ENCODE measurements at regions not wholly inside any gene's neighbourhood (a gene's known extent, or its start where the extent isn't known, plus 50 kb on each side); places are given as distances from the start of the nearest gene placed in this dataset.

DNA sequence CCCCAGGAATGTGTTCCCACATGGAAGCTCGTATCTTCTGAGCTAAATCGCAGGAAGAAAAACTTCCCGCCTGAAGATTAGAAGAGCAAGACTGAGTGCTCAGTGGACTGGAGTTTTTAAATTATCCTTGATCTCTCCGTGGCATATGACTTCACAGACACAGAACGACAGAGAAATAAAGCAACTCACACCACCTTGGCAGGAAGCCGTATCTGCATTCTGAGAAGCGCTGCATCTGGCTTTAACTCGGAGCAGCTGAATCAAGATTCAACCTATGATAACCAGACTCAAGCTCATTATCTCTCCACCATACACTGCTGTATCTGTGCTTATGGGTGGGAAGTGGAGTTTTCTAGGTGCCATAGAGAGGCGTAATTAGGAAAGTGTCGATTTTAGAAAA is 1482.7 kb downstream of the AACS start:
- no peak overlapping the region for H3K4me3 ChIP-seq
- peak overlapping the region; percentile 66; the same call in 1 of the 2 replicates for H2AFZ ChIP-seq
- H3K9me2 ChIP-seq (ENCODE audit: insufficient read depth): no peaks in the 10 kb centered on the region
- no peaks in the 10 kb centered on the region for H3K27me3 ChIP-seq (ENCODE audit: insufficient read depth)
- H4K20me1 ChIP-seq (replicated peaks; ENCODE audit: insufficient read depth): no peaks in the 10 kb centered on the region
- no peaks in the 10 kb centered on the region for H3F3A ChIP-seq (replicated peaks; ENCODE audit: low read depth)
- H3K4me3 Mint-ChIP-seq: no peak overlapping the region
- H3K27ac ChIP-seq (ENCODE audit: low read depth): no peak overlapping the region
- H3K9me3 Mint-ChIP-seq: peaks cover 89% of the 10 kb centered on the region
- ATAC-seq (no peak), DNase-seq (ENCODE audit: low spot score) (no peak)
- H3K4me2 ChIP-seq: no peak overlapping the region
- no peaks in the 10 kb centered on the region for H3K4me1 ChIP-seq (ENCODE audit: insufficient read depth)
- no peaks in the 10 kb centered on the region for H3K27me3 Mint-ChIP-seq (ENCODE audit: insufficient read depth, low read depth, poor library complexity)
- TF ChIP-seq NANOG (IDR thresholded peaks at IDR 0.05; ENCODE audit: borderline replicate concordance) (no peak), EZH2 (IDR thresholded peaks at IDR 0.05; ENCODE audit: low read depth, unreplicated experiment) (no peak), JUNB (IDR thresholded peaks at IDR 0.05; ENCODE audit: unreplicated experiment) (no peak), STAT1 (IDR thresholded peaks at IDR 0.05; ENCODE audit: unreplicated experiment) (no peak), EZH2phosphoT487 (IDR thresholded peaks at IDR 0.05; ENCODE audit: unreplicated experiment) (no peak), POLR2AphosphoS5 (IDR thresholded peaks at IDR 0.05; ENCODE audit: low read depth) (no peak), CREB1 (CRISPR knock-in tag; IDR thresholded peaks at IDR 0.05; ENCODE audit: low read depth) (no peak), ZNF331 (CRISPR knock-in tag; IDR thresholded peaks at IDR 0.05; ENCODE audit: low read depth) (no peak), ZNF114 (CRISPR knock-in tag; IDR thresholded peaks at IDR 0.05) (no peak)
- TF ChIP-seq, protein P1, sequence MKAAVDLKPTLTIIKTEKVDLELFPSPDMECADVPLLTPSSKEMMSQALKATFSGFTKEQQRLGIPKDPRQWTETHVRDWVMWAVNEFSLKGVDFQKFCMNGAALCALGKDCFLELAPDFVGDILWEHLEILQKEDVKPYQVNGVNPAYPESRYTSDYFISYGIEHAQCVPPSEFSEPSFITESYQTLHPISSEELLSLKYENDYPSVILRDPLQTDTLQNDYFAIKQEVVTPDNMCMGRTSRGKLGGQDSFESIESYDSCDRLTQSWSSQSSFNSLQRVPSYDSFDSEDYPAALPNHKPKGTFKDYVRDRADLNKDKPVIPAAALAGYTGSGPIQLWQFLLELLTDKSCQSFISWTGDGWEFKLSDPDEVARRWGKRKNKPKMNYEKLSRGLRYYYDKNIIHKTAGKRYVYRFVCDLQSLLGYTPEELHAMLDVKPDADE (IDR thresholded peaks at IDR 0.05): no peak
- TF ChIP-seq, protein P2, sequence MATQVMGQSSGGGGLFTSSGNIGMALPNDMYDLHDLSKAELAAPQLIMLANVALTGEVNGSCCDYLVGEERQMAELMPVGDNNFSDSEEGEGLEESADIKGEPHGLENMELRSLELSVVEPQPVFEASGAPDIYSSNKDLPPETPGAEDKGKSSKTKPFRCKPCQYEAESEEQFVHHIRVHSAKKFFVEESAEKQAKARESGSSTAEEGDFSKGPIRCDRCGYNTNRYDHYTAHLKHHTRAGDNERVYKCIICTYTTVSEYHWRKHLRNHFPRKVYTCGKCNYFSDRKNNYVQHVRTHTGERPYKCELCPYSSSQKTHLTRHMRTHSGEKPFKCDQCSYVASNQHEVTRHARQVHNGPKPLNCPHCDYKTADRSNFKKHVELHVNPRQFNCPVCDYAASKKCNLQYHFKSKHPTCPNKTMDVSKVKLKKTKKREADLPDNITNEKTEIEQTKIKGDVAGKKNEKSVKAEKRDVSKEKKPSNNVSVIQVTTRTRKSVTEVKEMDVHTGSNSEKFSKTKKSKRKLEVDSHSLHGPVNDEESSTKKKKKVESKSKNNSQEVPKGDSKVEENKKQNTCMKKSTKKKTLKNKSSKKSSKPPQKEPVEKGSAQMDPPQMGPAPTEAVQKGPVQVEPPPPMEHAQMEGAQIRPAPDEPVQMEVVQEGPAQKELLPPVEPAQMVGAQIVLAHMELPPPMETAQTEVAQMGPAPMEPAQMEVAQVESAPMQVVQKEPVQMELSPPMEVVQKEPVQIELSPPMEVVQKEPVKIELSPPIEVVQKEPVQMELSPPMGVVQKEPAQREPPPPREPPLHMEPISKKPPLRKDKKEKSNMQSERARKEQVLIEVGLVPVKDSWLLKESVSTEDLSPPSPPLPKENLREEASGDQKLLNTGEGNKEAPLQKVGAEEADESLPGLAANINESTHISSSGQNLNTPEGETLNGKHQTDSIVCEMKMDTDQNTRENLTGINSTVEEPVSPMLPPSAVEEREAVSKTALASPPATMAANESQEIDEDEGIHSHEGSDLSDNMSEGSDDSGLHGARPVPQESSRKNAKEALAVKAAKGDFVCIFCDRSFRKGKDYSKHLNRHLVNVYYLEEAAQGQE (IDR thresholded peaks at IDR 0.05; ENCODE audit: unreplicated experiment): no peak
- TF ChIP-seq, protein P3, sequence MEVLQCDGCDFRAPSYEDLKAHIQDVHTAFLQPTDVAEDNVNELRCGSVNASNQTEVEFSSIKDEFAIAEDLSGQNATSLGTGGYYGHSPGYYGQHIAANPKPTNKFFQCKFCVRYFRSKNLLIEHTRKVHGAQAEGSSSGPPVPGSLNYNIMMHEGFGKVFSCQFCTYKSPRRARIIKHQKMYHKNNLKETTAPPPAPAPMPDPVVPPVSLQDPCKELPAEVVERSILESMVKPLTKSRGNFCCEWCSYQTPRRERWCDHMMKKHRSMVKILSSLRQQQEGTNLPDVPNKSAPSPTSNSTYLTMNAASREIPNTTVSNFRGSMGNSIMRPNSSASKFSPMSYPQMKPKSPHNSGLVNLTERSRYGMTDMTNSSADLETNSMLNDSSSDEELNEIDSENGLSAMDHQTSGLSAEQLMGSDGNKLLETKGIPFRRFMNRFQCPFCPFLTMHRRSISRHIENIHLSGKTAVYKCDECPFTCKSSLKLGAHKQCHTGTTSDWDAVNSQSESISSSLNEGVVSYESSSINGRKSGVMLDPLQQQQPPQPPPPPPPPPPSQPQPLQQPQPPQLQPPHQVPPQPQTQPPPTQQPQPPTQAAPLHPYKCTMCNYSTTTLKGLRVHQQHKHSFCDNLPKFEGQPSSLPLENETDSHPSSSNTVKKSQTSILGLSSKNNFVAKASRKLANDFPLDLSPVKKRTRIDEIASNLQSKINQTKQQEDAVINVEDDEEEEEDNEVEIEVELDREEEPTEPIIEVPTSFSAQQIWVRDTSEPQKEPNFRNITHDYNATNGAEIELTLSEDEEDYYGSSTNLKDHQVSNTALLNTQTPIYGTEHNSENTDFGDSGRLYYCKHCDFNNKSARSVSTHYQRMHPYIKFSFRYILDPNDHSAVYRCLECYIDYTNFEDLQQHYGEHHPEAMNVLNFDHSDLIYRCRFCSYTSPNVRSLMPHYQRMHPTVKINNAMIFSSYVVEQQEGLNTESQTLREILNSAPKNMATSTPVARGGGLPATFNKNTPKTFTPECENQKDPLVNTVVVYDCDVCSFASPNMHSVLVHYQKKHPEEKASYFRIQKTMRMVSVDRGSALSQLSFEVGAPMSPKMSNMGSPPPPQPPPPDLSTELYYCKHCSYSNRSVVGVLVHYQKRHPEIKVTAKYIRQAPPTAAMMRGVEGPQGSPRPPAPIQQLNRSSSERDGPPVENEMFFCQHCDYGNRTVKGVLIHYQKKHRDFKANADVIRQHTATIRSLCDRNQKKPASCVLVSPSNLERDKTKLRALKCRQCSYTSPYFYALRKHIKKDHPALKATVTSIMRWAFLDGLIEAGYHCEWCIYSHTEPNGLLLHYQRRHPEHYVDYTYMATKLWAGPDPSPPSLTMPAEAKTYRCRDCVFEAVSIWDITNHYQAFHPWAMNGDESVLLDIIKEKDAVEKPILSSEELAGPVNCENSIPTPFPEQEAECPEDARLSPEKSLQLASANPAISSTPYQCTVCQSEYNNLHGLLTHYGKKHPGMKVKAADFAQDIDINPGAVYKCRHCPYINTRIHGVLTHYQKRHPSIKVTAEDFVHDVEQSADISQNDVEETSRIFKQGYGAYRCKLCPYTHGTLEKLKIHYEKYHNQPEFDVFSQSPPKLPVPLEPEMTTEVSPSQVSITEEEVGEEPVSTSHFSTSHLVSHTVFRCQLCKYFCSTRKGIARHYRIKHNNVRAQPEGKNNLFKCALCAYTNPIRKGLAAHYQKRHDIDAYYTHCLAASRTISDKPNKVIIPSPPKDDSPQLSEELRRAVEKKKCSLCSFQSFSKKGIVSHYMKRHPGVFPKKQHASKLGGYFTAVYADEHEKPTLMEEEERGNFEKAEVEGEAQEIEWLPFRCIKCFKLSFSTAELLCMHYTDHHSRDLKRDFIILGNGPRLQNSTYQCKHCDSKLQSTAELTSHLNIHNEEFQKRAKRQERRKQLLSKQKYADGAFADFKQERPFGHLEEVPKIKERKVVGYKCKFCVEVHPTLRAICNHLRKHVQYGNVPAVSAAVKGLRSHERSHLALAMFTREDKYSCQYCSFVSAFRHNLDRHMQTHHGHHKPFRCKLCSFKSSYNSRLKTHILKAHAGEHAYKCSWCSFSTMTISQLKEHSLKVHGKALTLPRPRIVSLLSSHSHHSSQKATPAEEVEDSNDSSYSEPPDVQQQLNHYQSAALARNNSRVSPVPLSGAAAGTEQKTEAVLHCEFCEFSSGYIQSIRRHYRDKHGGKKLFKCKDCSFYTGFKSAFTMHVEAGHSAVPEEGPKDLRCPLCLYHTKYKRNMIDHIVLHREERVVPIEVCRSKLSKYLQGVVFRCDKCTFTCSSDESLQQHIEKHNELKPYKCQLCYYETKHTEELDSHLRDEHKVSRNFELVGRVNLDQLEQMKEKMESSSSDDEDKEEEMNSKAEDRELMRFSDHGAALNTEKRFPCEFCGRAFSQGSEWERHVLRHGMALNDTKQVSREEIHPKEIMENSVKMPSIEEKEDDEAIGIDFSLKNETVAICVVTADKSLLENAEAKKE (CRISPR knock-in tag; IDR thresholded peaks at IDR 0.05): no peak
- TF ChIP-seq, protein P4, sequence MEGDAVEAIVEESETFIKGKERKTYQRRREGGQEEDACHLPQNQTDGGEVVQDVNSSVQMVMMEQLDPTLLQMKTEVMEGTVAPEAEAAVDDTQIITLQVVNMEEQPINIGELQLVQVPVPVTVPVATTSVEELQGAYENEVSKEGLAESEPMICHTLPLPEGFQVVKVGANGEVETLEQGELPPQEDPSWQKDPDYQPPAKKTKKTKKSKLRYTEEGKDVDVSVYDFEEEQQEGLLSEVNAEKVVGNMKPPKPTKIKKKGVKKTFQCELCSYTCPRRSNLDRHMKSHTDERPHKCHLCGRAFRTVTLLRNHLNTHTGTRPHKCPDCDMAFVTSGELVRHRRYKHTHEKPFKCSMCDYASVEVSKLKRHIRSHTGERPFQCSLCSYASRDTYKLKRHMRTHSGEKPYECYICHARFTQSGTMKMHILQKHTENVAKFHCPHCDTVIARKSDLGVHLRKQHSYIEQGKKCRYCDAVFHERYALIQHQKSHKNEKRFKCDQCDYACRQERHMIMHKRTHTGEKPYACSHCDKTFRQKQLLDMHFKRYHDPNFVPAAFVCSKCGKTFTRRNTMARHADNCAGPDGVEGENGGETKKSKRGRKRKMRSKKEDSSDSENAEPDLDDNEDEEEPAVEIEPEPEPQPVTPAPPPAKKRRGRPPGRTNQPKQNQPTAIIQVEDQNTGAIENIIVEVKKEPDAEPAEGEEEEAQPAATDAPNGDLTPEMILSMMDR (conservative IDR thresholded peaks at IDR 0.05; ENCODE audit: low read depth in 2 of 2): no peak
- H3K79me2 ChIP-seq (replicated peaks; ENCODE audit: insufficient read depth): no peaks in the 10 kb centered on the region
- H3K36me3 Mint-ChIP-seq (ENCODE audit: low read depth): peaks cover 23% of the 10 kb centered on the region; the same call in 2 of the 3 replicates
- H3K27ac Mint-ChIP-seq: no peak overlapping the region
- no peaks in the 10 kb centered on the region; the same call in 1 of the 2 replicates for H3K36me3 ChIP-seq (ENCODE audit: insufficient read depth)
- H3K4me1 Mint-ChIP-seq: no peaks in the 10 kb centered on the region
